Activated CD8-positive, alpha-beta T cell treated with anti-CD3 and anti-CD28 coated beads for 36 hours (primary cell): ENCODE measurements at regions not wholly inside any gene's neighbourhood (a gene's known extent, or its start where the extent isn't known, plus 50 kb on each side); places are given as distances from the start of the nearest gene placed in this dataset.

Experiments
- ATAC-seq: fragments of 200-7000 bp; cut with Tn5 transposase; one replicate; pipeline ENCODE4 v1.10.0; 2021; ENCODE audit warnings: mild to moderate bottlenecking, moderate library complexity
- CTCF ChIA-PET: fragments of 350-600 bp; sonication (Branson Sonifier 250); formaldehyde crosslinking; loops from one replicate; lab custom pipeline; 2021; ENCODE audit warnings: antibody characterized with exemption; lab: Charles Lee
- POLR2A ChIA-PET: fragments of 350-600 bp; sonication (Branson Sonifier 250); formaldehyde crosslinking; loops from one replicate; lab custom pipeline; 2021; ENCODE audit warnings: antibody characterized with exemption; lab: Charles Lee
- DNase-seq: peaks from one replicate; pipeline ENCODE4 v3.0.0-alpha.2; 2020
- H3K27ac Mint-ChIP-seq: one replicate; pipeline ENCODE4 v1.8.0; 2021; ENCODE audit warnings: mild to moderate bottlenecking, mixed read lengths
- H3K27me3 Mint-ChIP-seq: one replicate; pipeline ENCODE4 v1.8.0; 2021; ENCODE audit warnings: mixed read lengths
- H3K36me3 Mint-ChIP-seq: one replicate; pipeline ENCODE4 v1.8.0; 2021; ENCODE audit warnings: low read depth, mixed read lengths
- H3K4me1 Mint-ChIP-seq: one replicate; pipeline ENCODE4 v1.8.0; 2021; ENCODE audit warnings: low read depth, mixed read lengths
- H3K4me3 Mint-ChIP-seq: one replicate; pipeline ENCODE4 v1.8.0; 2021; ENCODE audit warnings: mild to moderate bottlenecking, moderate library complexity, mixed read lengths
- H3K9me3 Mint-ChIP-seq: one replicate; pipeline ENCODE4 v1.8.0; 2021; ENCODE audit warnings: mixed read lengths
- CTCF ChIP-seq: fragments of 200-600 bp; IDR thresholded peaks from one replicate; pipeline ENCODE4 v1.8.0; 2022; ENCODE audit warnings: antibody characterized with exemption, mild to moderate bottlenecking
- intact Hi-C: fragments of 100-400 bp; cut with micrococcal nuclease; formaldehyde crosslinking; loops from one replicate; pipeline ENCODE4 v1.10.0; 2022

DNA sequence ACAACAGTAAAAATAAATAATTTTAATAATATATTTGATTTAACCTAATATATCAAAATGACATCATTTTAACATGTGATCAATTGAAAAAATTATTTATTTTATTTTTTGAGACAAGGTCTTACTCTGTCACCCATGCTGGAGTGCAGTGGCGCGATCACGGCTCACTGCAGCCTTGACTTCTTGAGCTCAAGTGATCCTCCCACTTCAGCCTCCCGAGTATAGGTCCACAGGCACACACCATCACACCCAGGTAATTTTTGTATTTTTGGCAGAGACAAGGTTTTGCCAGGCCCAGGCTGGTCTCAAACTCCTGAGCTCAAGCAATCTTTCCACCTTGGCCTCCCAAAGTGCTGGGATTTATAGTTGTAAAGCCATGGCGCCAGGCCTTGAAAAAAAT is 126.7 kb upstream of the COPS8 start:
- ATAC-seq (no peak), DNase-seq (no peak)
- no peak for TF ChIP-seq CTCF
- peaks cover 3% of the 10 kb centered on the region for H3K4me1 Mint-ChIP-seq
- no peak overlapping the region for H3K27ac Mint-ChIP-seq
- peaks cover 1% of the 10 kb centered on the region for H3K27me3 Mint-ChIP-seq
- no peak overlapping the region for H3K4me3 Mint-ChIP-seq
- CTCF ChIA-PET, result no interaction called here
- H3K36me3 Mint-ChIP-seq, result no peaks in the 10 kb centered on the region
- H3K9me3 Mint-ChIP-seq, result peaks cover 2% of the 10 kb centered on the region
- intact Hi-C loops, result no loop called here
- POLR2A ChIA-PET, result no interaction called here

- CTCF ChIA-PET, result no interaction called here
- Mint-ChIP-seq H3K4me3 (no peak overlapping the region), H3K9me3 (peaks cover 2% of the 10 kb centered on the region), H3K4me1 (peaks cover 3% of the 10 kb centered on the region), H3K27ac (no peak overlapping the region), H3K36me3 (no peaks in the 10 kb centered on the region), H3K27me3 (peaks cover 1% of the 10 kb centered on the region)
- ATAC-seq (no peak), DNase-seq (no peak)
- intact Hi-C loops, result no loop called here
- POLR2A ChIA-PET, result no interaction called here
- no peak for TF ChIP-seq CTCF
Measured at GRCh38 chr2:236959876-236960275, 125.8 kb upstream of the COPS8 start.

GRCh38 chr2:236960531-236960930 is 125.2 kb upstream of the COPS8 start:
- ChIA-PET CTCF (no interaction called here), POLR2A (no interaction called here)
- DNase-seq, result no peak
- Mint-ChIP-seq H3K9me3 (no peaks in the 10 kb centered on the region), H3K4me1 (peaks cover 3% of the 10 kb centered on the region), H3K4me3 (no peak overlapping the region), H3K27me3 (no peaks in the 10 kb centered on the region), H3K36me3 (no peaks in the 10 kb centered on the region), H3K27ac (no peak overlapping the region)
- intact Hi-C loops, result no loop called here
- TF ChIP-seq CTCF, result no peak
- no peak for ATAC-seq

DNA sequence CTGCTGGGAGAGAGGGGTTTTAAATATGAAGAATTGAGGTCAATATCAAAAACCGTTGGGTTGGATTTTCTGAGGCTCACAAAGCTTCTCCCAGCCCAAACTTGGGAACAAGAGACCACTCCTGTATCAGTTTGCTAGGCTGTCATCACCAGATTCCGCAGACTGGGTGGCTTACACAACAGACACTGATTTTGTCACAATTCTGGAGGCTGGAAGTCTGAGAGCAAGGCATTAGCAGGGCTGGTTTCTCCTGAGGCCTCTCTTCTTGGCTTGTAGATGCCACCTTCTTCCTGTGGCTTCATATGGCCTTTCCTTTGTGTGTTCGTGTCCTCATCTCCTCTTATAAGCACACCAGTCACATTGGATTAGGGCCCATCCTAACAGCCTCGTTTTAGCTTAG is 122.9 kb upstream of the COPS8 start:
- Mint-ChIP-seq H3K4me1 (peaks cover 10% of the 10 kb centered on the region), H3K4me3 (no peak overlapping the region), H3K9me3 (no peaks in the 10 kb centered on the region), H3K36me3 (no peaks in the 10 kb centered on the region), H3K27ac (no peak overlapping the region), H3K27me3 (no peaks in the 10 kb centered on the region)
- ChIA-PET CTCF (no interaction called here), POLR2A (no interaction called here)
- DNase-seq (no peak), ATAC-seq (no peak)
- no peak for TF ChIP-seq CTCF
- intact Hi-C loops, result no loop called here

DNA sequence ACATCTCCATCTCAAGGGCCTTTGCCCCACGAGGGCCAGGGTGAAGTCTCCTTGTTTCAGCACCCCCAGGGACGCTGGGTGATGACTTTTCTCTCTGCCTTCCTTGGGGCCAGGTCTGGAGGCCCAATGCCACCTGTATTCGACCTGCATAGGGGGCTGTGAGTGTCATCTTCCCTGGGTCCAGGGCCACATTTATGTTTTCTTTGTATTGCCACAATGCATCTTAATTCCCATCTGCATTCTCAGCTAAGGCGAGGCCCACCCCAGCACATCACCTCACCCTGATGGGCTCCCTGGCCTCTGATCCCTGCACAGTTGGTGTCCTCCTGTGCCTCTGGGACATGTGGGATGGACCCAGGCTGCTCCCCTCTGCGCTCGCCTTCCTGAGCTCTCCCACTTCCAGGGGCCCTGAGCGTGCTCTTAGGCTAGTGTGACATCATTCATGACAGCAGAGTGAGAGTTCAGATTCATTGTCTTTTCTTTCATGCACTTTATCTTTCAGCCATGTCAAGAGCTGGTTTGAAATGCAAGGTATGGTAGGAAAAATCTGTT is 122.0 kb upstream of the COPS8 start:
- TF ChIP-seq CTCF, result no peak
- ChIA-PET CTCF (no interaction called here), POLR2A (no interaction called here)
- H3K9me3 Mint-ChIP-seq, result no peaks in the 10 kb centered on the region
- DNase-seq, result no peak
- no peak overlapping the region for H3K27ac Mint-ChIP-seq
- no peak overlapping the region for H3K4me3 Mint-ChIP-seq
- peaks cover 19% of the 10 kb centered on the region for H3K4me1 Mint-ChIP-seq
- no peaks in the 10 kb centered on the region for H3K27me3 Mint-ChIP-seq
- intact Hi-C loops, result no loop called here
- no peak for ATAC-seq
- no peaks in the 10 kb centered on the region for H3K36me3 Mint-ChIP-seq
